Fibroblast of peridontal ligament (primary cell): ENCODE measurements at regions not wholly inside any gene's neighbourhood (a gene's known extent, or its start where the extent isn't known, plus 50 kb on each side); places are given as distances from the start of the nearest gene placed in this dataset.
"Not testable (repeated sequence)": the region's sequence is repeated elsewhere in the genome, so short reads cannot be mapped to it uniquely, and the experiment has no call there.

ENCODE experiments used
- DNase-seq: peaks from one replicate; pipeline ENCODE4 v3.0.0-alpha.2; 2010; ENCODE audit errors: extremely low read depth

DNA sequence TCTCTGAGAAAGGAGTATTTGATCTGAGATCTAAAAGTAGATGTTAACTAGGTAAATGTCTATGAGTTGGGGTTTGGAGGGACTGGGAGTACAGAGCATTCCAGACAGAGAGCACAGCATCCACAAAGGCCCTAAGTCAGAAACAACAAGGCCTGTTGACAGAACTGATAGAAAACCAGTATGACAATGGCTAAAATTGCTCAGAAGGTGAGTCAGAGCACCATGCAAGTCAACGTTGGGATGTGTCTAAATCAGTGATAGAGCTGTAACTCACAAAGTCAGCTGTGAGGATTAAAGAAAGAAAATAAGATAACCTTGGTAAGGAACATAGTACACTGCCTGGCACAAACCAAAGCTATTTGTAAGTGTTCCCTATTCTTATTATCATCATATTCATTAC, 124.0 kb downstream of the CETN3 start:
- no peak for DNase-seq

DNA sequence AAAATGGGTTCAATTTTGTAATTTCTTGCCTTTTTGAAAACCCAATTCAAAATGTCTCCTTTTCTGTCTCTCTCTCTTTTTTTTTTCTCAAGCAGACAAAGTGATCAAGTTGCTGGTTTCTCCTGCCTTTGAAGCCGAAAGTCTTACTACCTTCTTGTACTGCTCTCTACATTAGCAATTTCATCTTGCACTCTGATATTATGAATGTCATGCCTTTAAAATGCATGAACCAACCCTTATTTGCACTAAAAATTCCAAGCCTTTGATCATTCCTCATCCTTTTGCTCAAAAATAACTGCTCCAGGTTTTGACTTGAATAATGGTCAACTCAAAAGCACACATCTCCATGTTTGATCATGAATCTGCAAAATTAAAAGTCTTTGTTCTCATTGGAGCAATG, 125.2 kb downstream of the CETN3 start:
- no peak for DNase-seq

- peak; percentile 1 for DNase-seq
Measured at GRCh38 chr5:90279091-90279490, 130.5 kb downstream of the CETN3 start.

DNA sequence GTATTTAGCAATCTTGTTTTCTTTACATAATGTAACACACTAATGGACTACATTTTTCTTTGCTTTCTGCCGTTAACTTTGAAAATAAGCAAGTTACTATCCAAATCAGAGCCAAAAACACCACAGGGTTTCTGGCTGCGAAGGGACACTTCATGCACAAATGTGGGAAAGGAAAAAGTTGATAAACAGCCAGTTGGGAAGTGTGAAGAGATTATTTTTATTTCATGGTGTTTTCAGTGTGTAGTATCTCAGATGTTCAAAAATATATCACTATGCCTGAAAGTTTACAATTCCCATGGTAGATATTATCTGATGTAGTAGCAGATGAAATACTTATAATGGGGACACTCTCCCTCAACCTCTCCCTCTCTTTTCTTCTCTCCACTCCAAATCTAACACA, 135.3 kb downstream of the CETN3 start:
- no peak for DNase-seq

DNA sequence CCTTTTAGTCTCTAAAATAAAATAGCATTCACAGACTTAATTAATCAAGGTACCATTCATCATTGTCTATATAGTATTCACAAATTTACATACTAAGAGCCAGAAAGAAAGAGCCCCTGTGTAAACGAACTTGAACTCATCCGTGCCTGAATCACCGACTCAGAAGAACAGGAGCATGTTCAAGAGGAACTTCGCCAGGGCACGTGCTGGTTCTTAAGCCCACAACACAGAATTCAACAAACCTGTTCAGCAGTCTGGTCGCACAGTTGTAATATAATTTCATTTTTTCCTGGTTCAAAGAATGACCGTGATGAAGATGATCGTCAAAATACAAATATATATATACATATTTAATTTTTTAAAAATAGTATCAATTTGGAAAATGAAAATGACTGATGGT, 141.9 kb downstream of the CETN3 start:
- no peak for DNase-seq

DNA sequence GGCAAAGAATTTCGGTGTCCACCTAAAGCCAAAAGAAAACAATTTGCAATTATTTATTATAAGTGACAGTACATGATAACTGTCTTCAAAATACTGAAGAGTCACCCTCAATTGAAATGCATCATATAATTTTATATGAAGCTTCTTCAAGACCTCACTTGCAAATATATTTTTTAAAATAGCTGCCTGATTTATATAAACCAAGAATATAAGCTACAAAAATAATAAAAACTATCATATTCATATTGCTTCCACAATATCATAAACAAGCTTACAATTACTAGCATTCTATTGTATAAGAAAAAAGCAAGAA, 144.1 kb downstream of the CETN3 start:
- no peak for DNase-seq

DNA sequence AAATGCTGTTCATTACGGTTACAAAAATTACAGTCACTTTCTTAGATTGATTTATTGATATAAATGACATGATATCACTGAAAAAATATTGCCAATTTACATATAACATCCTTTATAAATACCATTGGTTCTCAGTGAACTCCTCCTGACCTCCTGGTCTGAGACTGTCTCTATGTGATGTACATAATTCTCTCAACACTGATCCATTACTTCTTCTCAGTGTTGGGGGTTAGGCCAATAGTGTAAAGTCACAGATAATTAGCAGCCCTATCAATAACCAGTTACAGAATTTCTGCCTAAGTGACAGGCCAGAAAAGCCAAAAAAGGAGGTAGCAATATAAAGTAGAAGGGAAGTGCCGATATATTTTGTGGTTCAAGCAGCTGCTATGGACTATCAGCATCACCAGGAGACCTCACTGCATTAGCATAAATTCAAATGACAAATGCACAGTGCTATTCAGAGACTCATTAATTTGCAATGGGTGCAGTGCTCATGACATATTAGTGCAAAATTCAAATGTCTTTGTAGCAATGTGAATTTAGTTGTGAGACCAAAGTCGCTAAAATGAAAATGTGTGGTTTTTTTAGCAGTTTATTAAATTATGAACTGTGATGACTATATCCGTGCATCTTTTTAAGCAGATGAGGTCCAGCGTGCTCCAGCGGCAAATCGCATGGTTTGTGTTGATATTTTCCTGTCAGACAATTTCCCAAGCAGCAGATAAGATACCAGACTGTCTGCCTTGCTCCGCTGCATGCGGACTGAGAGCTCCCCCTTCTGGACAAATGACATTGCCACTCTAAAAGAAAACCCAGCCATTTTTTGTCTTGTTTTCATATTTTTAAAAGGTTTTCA, 144.6 kb downstream of the CETN3 start:
- peak; percentile 80 for DNase-seq

DNA sequence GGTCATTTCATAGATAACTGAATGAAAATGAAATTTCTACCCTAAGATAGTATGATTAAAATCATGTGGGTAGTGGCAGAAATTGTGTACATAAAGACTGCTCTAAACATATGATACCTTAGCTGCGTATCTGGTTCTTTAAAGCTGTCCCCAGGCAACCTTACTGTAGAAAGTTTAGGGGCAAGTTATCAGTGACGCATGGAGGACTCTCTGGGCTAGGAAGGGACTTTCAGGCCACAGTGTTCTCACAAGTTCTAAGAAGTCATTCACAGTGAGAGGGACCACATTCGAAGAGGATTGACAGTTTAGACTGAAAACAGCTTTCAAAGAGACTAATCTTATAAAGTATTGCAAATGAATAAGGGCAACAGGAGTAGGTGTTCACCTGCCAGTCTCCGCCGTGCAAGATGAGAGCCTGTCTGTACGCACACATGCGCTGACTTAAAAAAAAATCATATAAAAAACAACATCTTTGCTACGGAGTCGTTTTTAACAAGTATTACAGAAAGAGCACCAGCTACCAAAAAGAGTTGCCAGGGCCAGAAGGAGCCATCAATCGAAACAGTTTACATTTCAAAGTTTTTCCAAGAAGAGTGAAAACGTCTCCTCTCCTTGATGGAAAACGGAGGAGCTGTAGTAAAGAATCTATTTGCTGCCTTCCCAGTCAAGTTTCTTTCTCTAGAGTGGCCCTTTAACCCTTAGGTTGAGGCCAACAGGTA, 146.3 kb downstream of the CETN3 start:
- DNase-seq = no peak

DNA sequence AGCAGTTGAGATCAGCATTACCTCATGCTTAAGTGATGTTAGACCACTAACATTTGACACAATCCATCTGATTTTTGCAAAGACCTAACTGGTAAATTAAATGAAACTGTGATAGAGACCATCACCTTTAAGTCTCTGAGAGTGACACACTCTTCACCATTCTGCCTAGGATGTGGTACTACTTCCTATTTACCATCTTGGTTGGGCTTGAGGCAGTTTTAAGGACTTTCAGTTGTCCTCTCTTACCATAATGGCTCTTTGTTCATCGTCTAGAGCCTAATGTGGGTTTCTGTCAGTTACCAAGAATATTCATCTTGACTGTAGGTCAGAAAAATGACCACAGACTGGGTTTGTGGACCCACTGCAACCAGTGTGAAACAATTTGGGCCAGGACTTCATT, 158.1 kb downstream of the CETN3 start:
- no peak for DNase-seq

DNA sequence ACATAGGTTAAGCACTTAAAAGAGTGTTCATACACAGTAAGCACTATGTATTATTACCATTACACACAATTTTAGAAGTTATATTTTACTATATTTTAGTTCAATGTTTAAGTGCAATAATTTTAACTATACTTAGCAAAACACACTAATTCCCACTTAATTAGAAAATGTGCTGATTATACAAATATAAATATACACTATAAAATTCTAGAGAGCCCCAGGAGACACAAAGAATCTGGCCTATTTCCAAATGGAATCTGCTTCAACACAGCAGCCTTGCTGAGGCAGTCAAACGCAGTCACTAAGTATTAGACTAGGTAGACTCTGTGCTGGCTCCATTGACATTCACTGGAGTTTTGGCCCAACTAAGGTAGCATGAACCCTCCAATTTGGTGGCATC, 160.9 kb downstream of the CETN3 start:
- DNase-seq = no peak

GRCh38 chr5:90243848-90244247, 165.7 kb downstream of the CETN3 start:
- DNase-seq = not testable (repeated sequence)

DNA sequence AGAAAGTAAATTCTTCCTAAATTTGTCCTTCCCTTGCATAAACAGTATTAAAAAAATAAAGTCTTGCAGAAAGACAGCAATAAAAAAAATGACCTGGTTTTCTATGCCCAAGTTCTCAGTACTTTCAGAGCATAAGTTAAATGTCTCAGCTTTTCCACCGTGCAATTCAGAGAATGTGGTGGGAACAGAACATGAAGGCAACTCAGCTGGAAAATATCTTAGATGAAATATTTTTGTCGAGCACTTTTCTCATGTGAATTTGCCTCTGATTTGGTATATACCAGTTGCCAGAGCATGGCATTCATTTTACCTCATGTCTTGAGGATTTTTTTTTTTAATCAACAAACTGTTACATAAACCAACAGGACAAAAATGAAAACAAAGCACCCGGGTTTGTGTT, 176.1 kb downstream of the CETN3 start:
- no peak for DNase-seq

- DNase-seq = no peak
Measured at GRCh38 chr5:90231688-90232087, 177.9 kb downstream of the CETN3 start.

GRCh38 chr5:90227683-90228082, 181.9 kb downstream of the CETN3 start:
- DNase-seq = no peak

DNA sequence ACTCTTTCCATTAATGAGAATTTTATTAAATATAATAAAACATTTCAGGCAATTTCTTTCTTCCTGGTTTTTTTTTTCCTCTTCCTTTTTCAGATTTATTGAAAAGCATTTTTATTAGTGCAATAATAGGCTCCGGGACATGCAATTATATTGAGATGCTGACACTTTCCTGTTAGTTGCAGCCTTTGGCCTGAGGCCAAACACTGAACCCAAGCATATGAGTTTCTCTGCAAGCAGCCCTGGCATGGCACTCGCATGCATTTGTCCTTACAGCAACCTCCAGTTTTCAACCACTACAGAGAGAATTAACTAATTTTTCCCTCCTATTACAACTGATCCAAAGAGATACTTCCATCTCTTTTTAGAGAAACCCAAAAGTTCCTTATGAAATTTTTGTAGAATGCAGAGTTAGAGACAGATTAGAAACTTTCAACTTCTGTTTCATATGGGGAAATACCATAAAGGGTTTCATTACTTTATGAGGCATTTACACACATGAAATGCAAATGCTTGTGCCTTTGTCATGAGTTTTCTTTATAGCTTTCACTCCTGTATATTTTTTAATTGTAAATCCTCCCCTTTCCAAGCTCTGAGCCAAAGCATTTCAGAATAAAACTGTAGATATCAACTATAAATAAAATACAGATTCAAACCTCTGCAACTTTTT, 183.0 kb downstream of the CETN3 start:
- DNase-seq = no peak

GRCh38 chr5:90224342-90224741, 185.2 kb downstream of the CETN3 start:
- DNase-seq = no peak

DNA sequence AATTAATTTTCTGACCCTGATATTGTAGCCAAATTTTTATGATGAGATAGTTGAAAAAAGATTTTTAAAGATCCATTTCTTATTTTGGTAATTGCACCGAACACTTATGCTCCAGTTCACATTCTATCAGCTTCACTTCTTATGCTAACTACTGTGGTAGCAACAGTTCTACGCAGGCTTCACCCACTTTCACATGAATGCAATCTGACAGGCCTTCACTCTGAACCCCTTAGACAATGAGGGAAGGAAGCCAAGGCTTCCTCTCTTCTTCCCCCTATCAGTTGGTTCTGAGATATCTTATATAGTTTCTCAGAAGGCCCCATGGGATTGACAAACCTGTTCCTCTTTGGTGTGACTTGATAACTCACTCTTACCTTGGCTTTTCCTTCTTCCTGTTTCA, 185.8 kb downstream of the CETN3 start:
- DNase-seq = no peak

DNA sequence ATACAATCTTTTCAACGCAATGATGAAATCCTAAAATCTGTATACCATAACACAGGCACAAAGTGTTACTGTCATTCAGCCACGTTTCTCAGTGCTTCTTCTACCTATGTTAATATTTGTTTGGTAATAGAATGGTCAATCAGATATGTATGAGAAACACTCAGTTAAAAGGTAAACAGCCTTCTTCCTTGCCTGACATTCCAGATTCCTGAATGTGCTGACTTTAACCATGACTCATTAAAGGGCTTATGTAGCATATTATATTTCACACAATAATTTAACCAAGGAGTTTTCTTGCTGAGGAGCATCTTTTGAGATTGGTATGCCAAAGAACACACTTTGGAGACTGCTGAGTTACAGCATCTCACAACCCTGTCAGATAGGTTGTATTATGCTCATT, 187.6 kb downstream of the CETN3 start:
- DNase-seq = peak; percentile 29

DNA sequence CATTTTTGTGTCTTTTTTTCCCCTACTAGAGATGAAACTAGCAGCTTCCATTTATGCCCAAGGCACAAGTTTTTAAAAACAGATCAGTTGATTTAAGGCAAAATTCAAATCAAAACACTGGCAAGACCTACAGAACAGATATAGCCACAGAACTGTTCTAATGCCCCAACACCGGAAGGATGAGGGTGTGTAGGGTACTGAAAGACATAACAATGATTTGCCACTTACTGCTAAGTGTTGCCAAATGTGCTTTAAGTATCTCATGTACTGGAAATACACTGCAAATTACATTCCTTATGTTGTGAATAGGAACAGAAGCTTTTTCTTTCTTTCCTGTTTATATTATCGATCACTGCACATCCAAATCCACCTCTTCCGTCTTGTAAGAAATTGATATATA, 189.0 kb downstream of the CETN3 start:
- no peak for DNase-seq

DNA sequence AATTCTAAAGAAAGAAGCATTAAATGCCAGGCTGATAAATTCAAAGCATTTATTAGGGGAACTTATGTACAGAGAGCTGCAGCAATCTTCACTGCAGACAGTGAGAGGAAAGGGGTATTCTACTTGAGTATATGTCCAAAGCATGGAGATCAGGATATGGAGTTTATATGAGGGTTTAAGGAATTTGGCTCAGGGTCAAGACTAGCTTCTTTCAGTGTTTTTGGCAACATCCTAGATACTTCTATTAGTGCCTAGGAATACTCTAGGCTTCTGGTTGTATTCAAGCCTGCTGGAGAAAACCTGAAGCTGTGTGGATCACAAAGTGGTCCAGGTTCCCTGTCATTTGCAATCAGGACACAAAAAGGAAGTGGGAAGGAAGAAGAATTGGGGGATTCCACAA, 194.6 kb downstream of the CETN3 start:
- peak; percentile 22 for DNase-seq

DNA sequence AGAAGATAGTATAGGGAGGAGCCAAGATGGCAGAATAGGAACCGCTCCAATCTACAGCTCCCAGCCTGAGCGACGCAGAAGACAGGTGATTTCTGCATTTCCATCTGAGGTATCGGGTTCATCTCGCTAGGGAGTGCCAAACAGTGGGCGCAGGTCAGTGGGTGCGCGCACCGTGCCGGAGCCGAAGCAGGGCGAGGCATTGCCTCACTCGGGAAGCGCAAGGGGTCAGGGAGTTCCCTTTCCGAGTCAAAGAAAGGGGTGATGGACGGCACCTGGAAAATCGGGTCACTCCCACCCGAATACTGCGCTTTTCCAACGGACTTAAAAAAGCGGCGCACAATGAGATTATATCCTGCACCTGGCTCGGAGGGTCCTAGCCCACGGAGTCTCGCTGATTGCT, 201.2 kb downstream of the CETN3 start:
- not testable (repeated sequence) for DNase-seq

DNA sequence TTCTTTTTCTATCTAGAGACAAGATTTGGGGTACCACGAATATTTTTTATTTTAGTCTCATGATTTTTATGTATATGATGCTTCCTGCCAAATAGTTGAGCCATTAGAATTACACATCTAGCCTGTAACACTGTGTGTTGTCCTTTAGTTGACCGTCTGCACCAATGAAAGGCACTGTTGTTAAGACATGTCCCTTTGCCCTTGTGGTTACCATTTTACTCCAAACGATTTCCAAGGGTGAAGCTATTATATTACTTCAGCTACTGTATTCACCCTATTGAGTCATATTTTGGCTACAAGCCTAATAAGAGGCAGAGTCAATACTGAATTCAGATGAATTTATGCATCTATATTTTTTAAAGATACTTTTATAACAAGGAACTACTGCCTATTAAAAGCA, 207.6 kb downstream of the CETN3 start:
- DNase-seq = peak; percentile 39
